DND-41 (cell line): ENCODE measurements at regions not wholly inside any gene's neighbourhood (a gene's known extent, or its start where the extent isn't known, plus 50 kb on each side); places are given as distances from the start of the nearest gene placed in this dataset.

Source experiments
- ATAC-seq: fragments of 200-7000 bp; cut with Tn5 transposase; 3 replicates; pipeline ENCODE4 v1.9.1; 2021; ENCODE audit warnings: low read depth; ENCODE audit not compliant: insufficient read depth
- DNase-seq: peaks from one replicate; pipeline ENCODE4 v3.0.0-alpha.2; 2020
- H2AFZ ChIP-seq: 2 replicates; pipeline ENCODE4 v1.6.0; 2012; ENCODE audit warnings: low read depth, low read length
- H3K27ac ChIP-seq: 2 replicates; pipeline ENCODE4 v1.5.1; 2012; ENCODE audit warnings: low read length, inconsistent platforms
- H3K27me3 ChIP-seq: fragments of 200-600 bp; sonication (generic); 2 replicates; pipeline ENCODE4 v1.6.0; 2012; ENCODE audit warnings: low read length, mild to moderate bottlenecking, inconsistent platforms; ENCODE audit not compliant: insufficient read depth, poor library complexity
- H3K36me3 ChIP-seq: 2 replicates; pipeline ENCODE4 v1.5.1; 2012; ENCODE audit warnings: low read length, inconsistent platforms; ENCODE audit not compliant: insufficient read depth
- H3K4me1 ChIP-seq: 2 replicates; pipeline ENCODE4 v1.5.1; 2012; ENCODE audit warnings: mild to moderate bottlenecking, low read length; ENCODE audit not compliant: insufficient read depth
- H3K4me2 ChIP-seq: 2 replicates; pipeline ENCODE4 v1.6.0; 2012; ENCODE audit warnings: mild to moderate bottlenecking, moderate library complexity, low read length, inconsistent platforms; ENCODE audit not compliant: insufficient read depth
- H3K4me3 ChIP-seq, 2 experiments: fragments of 200-600 bp in 1 of 2; shearing (Covaris generic) in 1 of 2; 2 replicates each; pipeline ENCODE4 v1.5.1; 2012 to 2016; ENCODE audit warnings: inconsistent platforms in 2 of 2, low read length in 2 of 2, mild to moderate bottlenecking in 2 of 2, low read depth in 1 of 2, moderate library complexity in 1 of 2
- H3K79me2 ChIP-seq: 2 replicates; pipeline ENCODE4 v1.6.0; 2012; ENCODE audit warnings: low read length, inconsistent platforms; ENCODE audit not compliant: insufficient read depth
- H3K9ac ChIP-seq: 2 replicates; pipeline ENCODE4 v1.6.0; 2012; ENCODE audit warnings: low read depth, mild to moderate bottlenecking, inconsistent platforms, low read length, moderate library complexity
- H3K9me3 ChIP-seq: 2 replicates; pipeline ENCODE4 v1.5.1; 2012; ENCODE audit warnings: low read length, moderate library complexity, mild to moderate bottlenecking, inconsistent platforms; ENCODE audit not compliant: insufficient read depth, severe bottlenecking
- H4K20me1 ChIP-seq: 2 replicates; pipeline ENCODE4 v1.6.0; 2012; ENCODE audit warnings: low read length; ENCODE audit not compliant: insufficient read depth
- CTCF ChIP-seq: IDR thresholded peaks from 2 replicates; pipeline ENCODE4 v1.5.1; 2012; ENCODE audit warnings: borderline replicate concordance, low read length, moderate library complexity, mild to moderate bottlenecking; ENCODE audit not compliant: poor library complexity, severe bottlenecking; ENCODE audit errors: extremely low read depth
- EZH2 ChIP-seq: IDR thresholded peaks from 3 replicates; pipeline ENCODE4 v1.6.1; 2012; ENCODE audit warnings: borderline replicate concordance, low read depth, mild to moderate bottlenecking, moderate library complexity, low read length, inconsistent platforms; ENCODE audit not compliant: severe bottlenecking

- Histone ChIP-seq H3K4me3 (no peak overlapping the region), H3K9me3 (no peaks in the 10 kb centered on the region), H3K9ac (no peak overlapping the region), H4K20me1 (no peaks in the 10 kb centered on the region), H3K79me2 (no peaks in the 10 kb centered on the region), H3K4me1 (no peaks in the 10 kb centered on the region), H3K27me3 (no peaks in the 10 kb centered on the region), H2AFZ (no peak overlapping the region), H3K36me3 (no peaks in the 10 kb centered on the region), H3K27ac (no peak overlapping the region), H3K4me2 (no peak overlapping the region)
- no peak for DNase-seq
- TF ChIP-seq EZH2 (no peak), CTCF (no peak)
- ATAC-seq, result no peak
Measured at GRCh38 chr2:207290833-207291624, 125.3 kb upstream of the KLF7 start.

- H3K79me2 ChIP-seq, result no peaks in the 10 kb centered on the region
- H3K9ac ChIP-seq, result no peak overlapping the region
- H3K4me2 ChIP-seq, result no peak overlapping the region
- no peaks in the 10 kb centered on the region for H3K27me3 ChIP-seq
- no peaks in the 10 kb centered on the region for H3K36me3 ChIP-seq
- no peaks in the 10 kb centered on the region for H3K9me3 ChIP-seq
- ATAC-seq, result no peak
- no peak overlapping the region for H3K27ac ChIP-seq
- H3K4me3 ChIP-seq, result no peak overlapping the region
- TF ChIP-seq CTCF (no peak), EZH2 (no peak)
- H3K4me1 ChIP-seq, result no peaks in the 10 kb centered on the region
- no peaks in the 10 kb centered on the region for H4K20me1 ChIP-seq
- H2AFZ ChIP-seq, result no peak overlapping the region
- no peak for DNase-seq
Measured at GRCh38 chr2:207291625-207292252, 126.0 kb upstream of the KLF7 start.

- no peak overlapping the region for H3K9ac ChIP-seq
- no peak for TF ChIP-seq EZH2
- no peak for ATAC-seq
- H2AFZ ChIP-seq, result no peak overlapping the region
- no peak for DNase-seq
- no peak overlapping the region for H3K4me2 ChIP-seq
- no peaks in the 10 kb centered on the region for H4K20me1 ChIP-seq
- no peaks in the 10 kb centered on the region for H3K4me1 ChIP-seq
- no peak overlapping the region for H3K27ac ChIP-seq
- H3K9me3 ChIP-seq, result no peaks in the 10 kb centered on the region
- no peak overlapping the region for H3K4me3 ChIP-seq
- H3K27me3 ChIP-seq, result no peaks in the 10 kb centered on the region
- H3K79me2 ChIP-seq, result no peaks in the 10 kb centered on the region
- H3K36me3 ChIP-seq, result no peaks in the 10 kb centered on the region
Measured at GRCh38 chr2:207296265-207296948, 130.7 kb upstream of the KLF7 start.

- H3K9ac ChIP-seq, result no peak overlapping the region
- ATAC-seq (no peak), DNase-seq (no peak)
- H3K79me2 ChIP-seq, result no peaks in the 10 kb centered on the region
- no peaks in the 10 kb centered on the region for H4K20me1 ChIP-seq
- TF ChIP-seq CTCF (no peak), EZH2 (no peak)
- H3K36me3 ChIP-seq, result no peaks in the 10 kb centered on the region
- H3K27me3 ChIP-seq, result no peaks in the 10 kb centered on the region
- no peak overlapping the region for H3K4me3 ChIP-seq
- no peak overlapping the region for H2AFZ ChIP-seq
- no peaks in the 10 kb centered on the region for H3K4me1 ChIP-seq
- no peaks in the 10 kb centered on the region for H3K9me3 ChIP-seq
- no peak overlapping the region for H3K4me2 ChIP-seq
- no peak overlapping the region for H3K27ac ChIP-seq
Measured at GRCh38 chr2:207300817-207301216, 135.1 kb upstream of the KLF7 start.
